LNCaP clone FGC (cell line): ENCODE measurements at regions not wholly inside any gene's neighbourhood (a gene's known extent, or its start where the extent isn't known, plus 50 kb on each side); places are given as distances from the start of the nearest gene placed in this dataset.

Experiments used
- DNase-seq: peaks from one replicate; pipeline ENCODE4 v3.0.0-alpha.2; 2011; ENCODE audit warnings: low read depth
- H3K4me3 ChIP-seq: 2 replicates; pipeline ENCODE4 v1.5.1; 2011; ENCODE audit warnings: mild to moderate bottlenecking, low read depth, low read length, control low read depth
- TF ChIP-seq, protein P1 (sequence below): IDR thresholded peaks from 2 replicates; pipeline ENCODE4 v1.5.1; 2012; ENCODE audit warnings: mild to moderate bottlenecking; ENCODE audit not compliant: control insufficient read depth, insufficient read depth; ENCODE audit errors: extremely low read depth

DNA sequence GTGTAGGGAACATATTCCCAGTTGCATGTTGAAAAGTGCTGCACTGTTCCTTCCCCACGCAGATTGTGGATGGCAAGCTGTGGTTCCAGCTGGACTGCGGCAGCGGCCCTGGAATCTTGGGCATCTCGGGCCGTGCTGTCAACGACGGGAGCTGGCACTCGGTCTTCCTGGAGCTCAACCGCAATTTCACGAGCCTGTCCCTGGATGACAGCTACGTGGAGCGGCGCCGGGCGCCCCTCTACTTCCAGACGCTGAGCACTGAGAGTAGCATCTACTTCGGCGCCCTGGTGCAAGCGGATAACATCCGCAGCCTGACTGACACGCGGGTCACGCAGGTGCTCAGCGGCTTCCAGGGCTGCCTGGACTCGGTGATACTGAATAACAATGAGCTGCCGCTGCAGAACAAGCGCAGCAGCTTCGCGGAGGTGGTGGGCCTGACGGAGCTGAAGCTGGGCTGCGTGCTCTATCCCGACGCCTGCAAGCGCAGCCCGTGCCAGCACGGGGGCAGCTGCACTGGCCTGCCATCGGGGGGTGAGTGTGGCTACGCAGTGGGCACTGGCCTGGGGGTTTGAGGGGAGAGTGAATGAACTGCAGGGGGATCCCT lies 102.7 kb upstream of the MTNR1B start:
- TF ChIP-seq, protein P1, sequence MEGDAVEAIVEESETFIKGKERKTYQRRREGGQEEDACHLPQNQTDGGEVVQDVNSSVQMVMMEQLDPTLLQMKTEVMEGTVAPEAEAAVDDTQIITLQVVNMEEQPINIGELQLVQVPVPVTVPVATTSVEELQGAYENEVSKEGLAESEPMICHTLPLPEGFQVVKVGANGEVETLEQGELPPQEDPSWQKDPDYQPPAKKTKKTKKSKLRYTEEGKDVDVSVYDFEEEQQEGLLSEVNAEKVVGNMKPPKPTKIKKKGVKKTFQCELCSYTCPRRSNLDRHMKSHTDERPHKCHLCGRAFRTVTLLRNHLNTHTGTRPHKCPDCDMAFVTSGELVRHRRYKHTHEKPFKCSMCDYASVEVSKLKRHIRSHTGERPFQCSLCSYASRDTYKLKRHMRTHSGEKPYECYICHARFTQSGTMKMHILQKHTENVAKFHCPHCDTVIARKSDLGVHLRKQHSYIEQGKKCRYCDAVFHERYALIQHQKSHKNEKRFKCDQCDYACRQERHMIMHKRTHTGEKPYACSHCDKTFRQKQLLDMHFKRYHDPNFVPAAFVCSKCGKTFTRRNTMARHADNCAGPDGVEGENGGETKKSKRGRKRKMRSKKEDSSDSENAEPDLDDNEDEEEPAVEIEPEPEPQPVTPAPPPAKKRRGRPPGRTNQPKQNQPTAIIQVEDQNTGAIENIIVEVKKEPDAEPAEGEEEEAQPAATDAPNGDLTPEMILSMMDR = no peak
- no peak for DNase-seq
- no peak overlapping the region for H3K4me3 ChIP-seq

GRCh38 chr11:92867913-92868619 lies 101.4 kb upstream of the MTNR1B start:
- H3K4me3 ChIP-seq = no peak overlapping the region
- DNase-seq = no peak
- TF ChIP-seq, protein P1 = no peak

DNA sequence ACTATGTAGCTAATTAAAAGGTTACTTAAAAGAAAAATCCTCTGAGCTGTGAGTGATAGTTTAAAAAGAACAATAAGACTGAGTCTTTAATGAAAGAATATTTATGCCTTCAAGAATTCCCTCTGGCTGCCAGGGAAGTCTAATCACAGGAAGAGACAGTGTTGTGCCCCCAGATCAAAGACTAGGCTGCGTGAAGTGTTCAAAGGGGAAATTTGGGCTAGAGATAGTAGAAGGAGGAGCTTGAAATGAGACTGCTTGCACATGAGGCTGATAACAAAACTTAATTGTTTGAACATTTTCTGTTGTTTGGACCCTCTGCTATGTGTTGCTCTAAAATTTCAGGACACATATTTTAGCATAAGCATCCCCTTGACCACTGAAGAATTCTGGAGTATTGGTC lies 99.7 kb upstream of the MTNR1B start:
- DNase-seq = no peak
- TF ChIP-seq, protein P1 = no peak

GRCh38 chr11:92870196-92870832 lies 99.1 kb upstream of the MTNR1B start:
- no peak overlapping the region for H3K4me3 ChIP-seq
- TF ChIP-seq, protein P1 = no peak
- no peak for DNase-seq

More for the DNA sequence above, 99.7 kb upstream of the MTNR1B start:
- no peak overlapping the region for H3K4me3 ChIP-seq

DNA sequence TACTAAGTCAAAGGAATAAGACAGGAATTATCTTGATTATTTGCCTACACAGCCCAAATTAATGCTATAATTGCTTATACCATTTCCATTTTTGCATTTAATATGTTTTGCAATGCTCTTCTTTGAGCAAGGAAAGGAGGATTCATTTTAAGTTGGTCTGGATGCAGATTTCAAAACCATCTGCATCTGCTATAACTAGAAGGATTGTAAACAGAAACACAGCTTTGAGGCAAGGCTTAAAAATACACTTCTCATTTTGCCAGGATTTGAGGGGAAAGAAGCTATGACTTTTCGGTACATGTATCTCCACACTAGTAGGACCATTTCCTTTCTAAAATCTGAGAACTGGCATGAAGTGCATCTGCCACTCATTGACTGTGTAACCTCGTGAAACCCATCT lies 95.9 kb upstream of the MTNR1B start:
- TF ChIP-seq, protein P1 = no peak

GRCh38 chr11:92875473-92875872 lies 94.0 kb upstream of the MTNR1B start:
- TF ChIP-seq, protein P1 = no peak
- DNase-seq = no peak
- no peak overlapping the region for H3K4me3 ChIP-seq

More for the DNA sequence above, 95.9 kb upstream of the MTNR1B start:
- DNase-seq = no peak
- no peak overlapping the region for H3K4me3 ChIP-seq
